ENCODE measurements at regions not wholly inside any gene's neighbourhood (a gene's known extent, or its start where the extent isn't known, plus 50 kb on each side); places are given as distances from the start of the nearest gene placed in this dataset.

- TF ChIP-seq CTCF (conservative IDR thresholded peaks at IDR 0.05 in 1 of 2, IDR thresholded peaks at IDR 0.05 in 1 of 2; ENCODE audit: low read depth in 1 of 2, low read length in 2 of 2) = no peak
- no peak for TF ChIP-seq EZH2 (IDR thresholded peaks at IDR 0.05; ENCODE audit: low read length, missing control alignments)
- Histone ChIP-seq H3K36me3 (ENCODE audit: control insufficient read depth, insufficient read depth, low read length) (no peaks in the 10 kb centered on the region), H3K4me2 (ENCODE audit: extremely low read depth, insufficient read depth, low read length) (no peak overlapping the region), H3K9ac (ENCODE audit: insufficient read depth, low read length) (no peak overlapping the region), H3K79me2 (ENCODE audit: control insufficient read depth, insufficient read depth, low read length) (no peaks in the 10 kb centered on the region), H3K9me3 (ENCODE audit: control insufficient read depth, insufficient read depth, low read depth, low read length) (no peaks in the 10 kb centered on the region), H2AFZ (ENCODE audit: low read length) (no peak overlapping the region), H3K4me1 (ENCODE audit: control insufficient read depth, extremely low read depth, insufficient read depth, low read length) (no peaks in the 10 kb centered on the region), H4K20me1 (ENCODE audit: control insufficient read depth, extremely low read depth, insufficient read depth, low read length) (no peaks in the 10 kb centered on the region), H3K27me3 (ENCODE audit: control insufficient read depth, insufficient read depth, low read length) (peaks cover 2% of the 10 kb centered on the region), H3K4me3 (replicated peaks in 1 of 4; ENCODE audit: control extremely low read depth in 1 of 4, insufficient read depth in 1 of 4, low read depth in 3 of 4, low read length in 4 of 4) (no peak overlapping the region), H3K27ac (ENCODE audit: insufficient read depth, low read length) (no peak overlapping the region)
- no peak for DNase-seq (ENCODE audit: low read depth in 2 of 2)
These were observed 72.1 kb upstream of the LYRM9 start for GRCh38 chr17:27965224-27965623.

- Histone ChIP-seq H3K36me3 (ENCODE audit: control insufficient read depth, insufficient read depth, low read length) (no peaks in the 10 kb centered on the region), H4K20me1 (ENCODE audit: control insufficient read depth, extremely low read depth, insufficient read depth, low read length) (no peaks in the 10 kb centered on the region), H3K27me3 (ENCODE audit: control insufficient read depth, insufficient read depth, low read length) (no peaks in the 10 kb centered on the region), H3K4me1 (ENCODE audit: control insufficient read depth, extremely low read depth, insufficient read depth, low read length) (no peaks in the 10 kb centered on the region), H3K9ac (ENCODE audit: insufficient read depth, low read length) (no peak overlapping the region), H3K4me3 (replicated peaks in 1 of 4; ENCODE audit: control extremely low read depth in 1 of 4, insufficient read depth in 1 of 4, low read depth in 3 of 4, low read length in 4 of 4) (no peak overlapping the region), H3K4me2 (ENCODE audit: extremely low read depth, insufficient read depth, low read length) (no peak overlapping the region), H2AFZ (ENCODE audit: low read length) (no peak overlapping the region), H3K27ac (ENCODE audit: insufficient read depth, low read length) (no peak overlapping the region), H3K9me3 (ENCODE audit: control insufficient read depth, insufficient read depth, low read depth, low read length) (no peaks in the 10 kb centered on the region), H3K79me2 (ENCODE audit: control insufficient read depth, insufficient read depth, low read length) (no peaks in the 10 kb centered on the region)
- DNase-seq (ENCODE audit: low read depth in 2 of 2) = no peak
- no peak for TF ChIP-seq CTCF (conservative IDR thresholded peaks at IDR 0.05 in 1 of 2, IDR thresholded peaks at IDR 0.05 in 1 of 2; ENCODE audit: low read depth in 1 of 2, low read length in 2 of 2)
- no peak for TF ChIP-seq EZH2 (IDR thresholded peaks at IDR 0.05; ENCODE audit: low read length, missing control alignments)
These were observed 74.2 kb upstream of the NLK start for GRCh38 chr17:27968206-27968732.

- no peak overlapping the region for H3K4me3 ChIP-seq (replicated peaks in 1 of 4; ENCODE audit: control extremely low read depth in 1 of 4, insufficient read depth in 1 of 4, low read depth in 3 of 4, low read length in 4 of 4)
- TF ChIP-seq CTCF (conservative IDR thresholded peaks at IDR 0.05 in 1 of 2, IDR thresholded peaks at IDR 0.05 in 1 of 2; ENCODE audit: low read depth in 1 of 2, low read length in 2 of 2) = no peak
- DNase-seq (ENCODE audit: low read depth in 2 of 2) = no peak
- H3K4me2 ChIP-seq (ENCODE audit: extremely low read depth, insufficient read depth, low read length) = no peak overlapping the region
- no peaks in the 10 kb centered on the region for H3K36me3 ChIP-seq (ENCODE audit: control insufficient read depth, insufficient read depth, low read length)
- no peak overlapping the region for H3K9ac ChIP-seq (ENCODE audit: insufficient read depth, low read length)
- no peaks in the 10 kb centered on the region for H4K20me1 ChIP-seq (ENCODE audit: control insufficient read depth, extremely low read depth, insufficient read depth, low read length)
- no peaks in the 10 kb centered on the region for H3K9me3 ChIP-seq (ENCODE audit: control insufficient read depth, insufficient read depth, low read depth, low read length)
- H3K79me2 ChIP-seq (ENCODE audit: control insufficient read depth, insufficient read depth, low read length) = no peaks in the 10 kb centered on the region
- no peak overlapping the region for H3K27ac ChIP-seq (ENCODE audit: insufficient read depth, low read length)
- H3K4me1 ChIP-seq (ENCODE audit: control insufficient read depth, extremely low read depth, insufficient read depth, low read length) = peaks cover 8% of the 10 kb centered on the region
- H3K27me3 ChIP-seq (ENCODE audit: control insufficient read depth, insufficient read depth, low read length) = no peaks in the 10 kb centered on the region
- H2AFZ ChIP-seq (ENCODE audit: low read length) = no peak overlapping the region
These were observed 71.9 kb upstream of the NLK start for GRCh38 chr17:27970587-27970986.
